Endothelial cell of umbilical vein (primary cell): ENCODE measurements at regions not wholly inside any gene's neighbourhood (a gene's known extent, or its start where the extent isn't known, plus 50 kb on each side); places are given as distances from the start of the nearest gene placed in this dataset.

Experiments
- GATA2 ChIP-seq: IDR thresholded peaks from 2 replicates; pipeline ENCODE4 v1.7.0; 2011; ENCODE audit warnings: low read depth, mild to moderate bottlenecking, moderate library complexity, mixed read lengths, low read length; ENCODE audit not compliant: insufficient read length, insufficient read depth
- JUN ChIP-seq: IDR thresholded peaks from 2 replicates; pipeline ENCODE4 v1.6.1; 2011; ENCODE audit warnings: borderline replicate concordance, low read depth; ENCODE audit not compliant: insufficient read length, insufficient read depth
- MYC ChIP-seq: IDR thresholded peaks from one replicate; pipeline ENCODE4 v1.6.1; 2011; ENCODE audit warnings: mild to moderate bottlenecking, low read depth, low read length
- POLR2A ChIP-seq: IDR thresholded peaks from 2 replicates; pipeline ENCODE4 v1.6.1; 2012; ENCODE audit warnings: low read depth, mild to moderate bottlenecking, control low read depth, low read length
- POLR2AphosphoS5 ChIP-seq: IDR thresholded peaks from 2 replicates; pipeline ENCODE4 v1.6.1; 2012; ENCODE audit warnings: low read depth, mild to moderate bottlenecking, control low read depth, low read length, moderate library complexity; ENCODE audit not compliant: insufficient read depth
- TF ChIP-seq, protein P1 (sequence below), 2 donors: IDR thresholded peaks; 1 replicate in 1 of 2; 2 replicates in 1 of 2; pipeline ENCODE4 v1.5.1; 2011; ENCODE audit warnings: low read length in 2 of 2, mild to moderate bottlenecking in 2 of 2, moderate library complexity in 2 of 2, control low read depth in 1 of 2, inconsistent platforms in 1 of 2, low read depth in 1 of 2; ENCODE audit not compliant: insufficient read depth in 1 of 2; ENCODE audit errors: extremely low read depth in 1 of 2
- TF ChIP-seq, protein P2 (sequence below): IDR thresholded peaks from 2 replicates; pipeline ENCODE4 v1.6.1; 2011; ENCODE audit not compliant: insufficient read depth, insufficient read length

DNA sequence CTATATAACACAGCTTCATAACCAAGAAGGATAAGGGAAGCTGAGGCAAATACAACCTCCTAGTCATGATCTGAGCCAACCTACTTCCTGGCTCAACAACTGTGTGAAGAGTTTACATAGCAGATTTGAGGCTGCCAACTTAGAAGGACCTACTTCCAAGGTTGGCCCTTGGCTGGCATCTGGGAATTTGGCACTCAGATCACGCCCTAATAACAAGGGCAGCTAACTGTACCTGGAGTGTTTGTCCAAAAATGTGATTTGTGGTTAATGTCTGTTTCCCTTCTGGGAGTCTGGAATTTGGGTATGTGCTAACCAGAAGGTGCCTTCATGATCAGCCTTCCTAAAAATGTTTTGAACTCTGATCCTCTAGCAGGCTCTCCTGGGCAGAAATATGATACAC, 287.2 kb downstream of the CAAP1 start:
- TF ChIP-seq POLR2AphosphoS5 (no peak), POLR2A (no peak), MYC (no peak), JUN (no peak), GATA2 (no peak)
- TF ChIP-seq, protein P1, sequence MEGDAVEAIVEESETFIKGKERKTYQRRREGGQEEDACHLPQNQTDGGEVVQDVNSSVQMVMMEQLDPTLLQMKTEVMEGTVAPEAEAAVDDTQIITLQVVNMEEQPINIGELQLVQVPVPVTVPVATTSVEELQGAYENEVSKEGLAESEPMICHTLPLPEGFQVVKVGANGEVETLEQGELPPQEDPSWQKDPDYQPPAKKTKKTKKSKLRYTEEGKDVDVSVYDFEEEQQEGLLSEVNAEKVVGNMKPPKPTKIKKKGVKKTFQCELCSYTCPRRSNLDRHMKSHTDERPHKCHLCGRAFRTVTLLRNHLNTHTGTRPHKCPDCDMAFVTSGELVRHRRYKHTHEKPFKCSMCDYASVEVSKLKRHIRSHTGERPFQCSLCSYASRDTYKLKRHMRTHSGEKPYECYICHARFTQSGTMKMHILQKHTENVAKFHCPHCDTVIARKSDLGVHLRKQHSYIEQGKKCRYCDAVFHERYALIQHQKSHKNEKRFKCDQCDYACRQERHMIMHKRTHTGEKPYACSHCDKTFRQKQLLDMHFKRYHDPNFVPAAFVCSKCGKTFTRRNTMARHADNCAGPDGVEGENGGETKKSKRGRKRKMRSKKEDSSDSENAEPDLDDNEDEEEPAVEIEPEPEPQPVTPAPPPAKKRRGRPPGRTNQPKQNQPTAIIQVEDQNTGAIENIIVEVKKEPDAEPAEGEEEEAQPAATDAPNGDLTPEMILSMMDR (IDR thresholded peaks at IDR 0.05; ENCODE audit: extremely low read depth in 1 of 2, insufficient read depth in 1 of 2, low read depth in 1 of 2, low read length in 2 of 2), result no peak
- TF ChIP-seq, protein P2, sequence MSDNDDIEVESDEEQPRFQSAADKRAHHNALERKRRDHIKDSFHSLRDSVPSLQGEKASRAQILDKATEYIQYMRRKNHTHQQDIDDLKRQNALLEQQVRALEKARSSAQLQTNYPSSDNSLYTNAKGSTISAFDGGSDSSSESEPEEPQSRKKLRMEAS, result no peak
